Esophagus muscularis mucosa (tissue), 3 donors: ENCODE measurements at regions not wholly inside any gene's neighbourhood (a gene's known extent, or its start where the extent isn't known, plus 50 kb on each side); places are given as distances from the start of the nearest gene placed in this dataset.

Source experiments
- POLR2A ChIP-seq: fragments of 450-650 bp; IDR thresholded peaks from one replicate; pipeline ENCODE4 v1.6.1; 2017; ENCODE audit warnings: antibody characterized with exemption, moderate library complexity, mild to moderate bottlenecking, low read depth
- TF ChIP-seq, protein P1 (sequence below), 3 experiments: fragments of 200-600 bp in 2 of 3; fragments of 450-650 bp in 1 of 3; sonication (generic) in 2 of 3; IDR thresholded peaks; one replicate each; pipeline ENCODE4 v1.5.1; 2017 to 2019; ENCODE audit warnings: antibody characterized with exemption in 3 of 3, mild to moderate bottlenecking in 2 of 3, moderate library complexity in 1 of 3

- no peak for TF ChIP-seq POLR2A
- TF ChIP-seq, protein P1, sequence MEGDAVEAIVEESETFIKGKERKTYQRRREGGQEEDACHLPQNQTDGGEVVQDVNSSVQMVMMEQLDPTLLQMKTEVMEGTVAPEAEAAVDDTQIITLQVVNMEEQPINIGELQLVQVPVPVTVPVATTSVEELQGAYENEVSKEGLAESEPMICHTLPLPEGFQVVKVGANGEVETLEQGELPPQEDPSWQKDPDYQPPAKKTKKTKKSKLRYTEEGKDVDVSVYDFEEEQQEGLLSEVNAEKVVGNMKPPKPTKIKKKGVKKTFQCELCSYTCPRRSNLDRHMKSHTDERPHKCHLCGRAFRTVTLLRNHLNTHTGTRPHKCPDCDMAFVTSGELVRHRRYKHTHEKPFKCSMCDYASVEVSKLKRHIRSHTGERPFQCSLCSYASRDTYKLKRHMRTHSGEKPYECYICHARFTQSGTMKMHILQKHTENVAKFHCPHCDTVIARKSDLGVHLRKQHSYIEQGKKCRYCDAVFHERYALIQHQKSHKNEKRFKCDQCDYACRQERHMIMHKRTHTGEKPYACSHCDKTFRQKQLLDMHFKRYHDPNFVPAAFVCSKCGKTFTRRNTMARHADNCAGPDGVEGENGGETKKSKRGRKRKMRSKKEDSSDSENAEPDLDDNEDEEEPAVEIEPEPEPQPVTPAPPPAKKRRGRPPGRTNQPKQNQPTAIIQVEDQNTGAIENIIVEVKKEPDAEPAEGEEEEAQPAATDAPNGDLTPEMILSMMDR (IDR thresholded peaks at IDR 0.05) = no peak
Observed at GRCh38 chr1:116856312-116856711, 53.4 kb upstream of the PTGFRN start.
